Activated CD8-positive, alpha-beta T cell treated with anti-CD3 and anti-CD28 coated beads for 36 hours (primary cell): ENCODE measurements at regions not wholly inside any gene's neighbourhood (a gene's known extent, or its start where the extent isn't known, plus 50 kb on each side); places are given as distances from the start of the nearest gene placed in this dataset.
A peak's percentile ranks its signal among the peaks of the same experiment; 100 is the strongest.

ENCODE experiments used
- ATAC-seq: fragments of 200-7000 bp; cut with Tn5 transposase; one replicate; pipeline ENCODE4 v1.10.0; 2021; ENCODE audit warnings: mild to moderate bottlenecking, moderate library complexity
- CTCF ChIA-PET: fragments of 350-600 bp; sonication (Branson Sonifier 250); formaldehyde crosslinking; loops from one replicate; lab custom pipeline; 2021; ENCODE audit warnings: antibody characterized with exemption; lab: Charles Lee
- POLR2A ChIA-PET: fragments of 350-600 bp; sonication (Branson Sonifier 250); formaldehyde crosslinking; loops from one replicate; lab custom pipeline; 2021; ENCODE audit warnings: antibody characterized with exemption; lab: Charles Lee
- DNase-seq: peaks from one replicate; pipeline ENCODE4 v3.0.0-alpha.2; 2020
- H3K27ac Mint-ChIP-seq: one replicate; pipeline ENCODE4 v1.8.0; 2021; ENCODE audit warnings: mild to moderate bottlenecking, mixed read lengths
- H3K27me3 Mint-ChIP-seq: one replicate; pipeline ENCODE4 v1.8.0; 2021; ENCODE audit warnings: mixed read lengths
- H3K36me3 Mint-ChIP-seq: one replicate; pipeline ENCODE4 v1.8.0; 2021; ENCODE audit warnings: low read depth, mixed read lengths
- H3K4me1 Mint-ChIP-seq: one replicate; pipeline ENCODE4 v1.8.0; 2021; ENCODE audit warnings: low read depth, mixed read lengths
- H3K4me3 Mint-ChIP-seq: one replicate; pipeline ENCODE4 v1.8.0; 2021; ENCODE audit warnings: mild to moderate bottlenecking, moderate library complexity, mixed read lengths
- H3K9me3 Mint-ChIP-seq: one replicate; pipeline ENCODE4 v1.8.0; 2021; ENCODE audit warnings: mixed read lengths
- CTCF ChIP-seq: fragments of 200-600 bp; IDR thresholded peaks from one replicate; pipeline ENCODE4 v1.8.0; 2022; ENCODE audit warnings: antibody characterized with exemption, mild to moderate bottlenecking
- intact Hi-C: fragments of 100-400 bp; cut with micrococcal nuclease; formaldehyde crosslinking; loops from one replicate; pipeline ENCODE4 v1.10.0; 2022

- Mint-ChIP-seq H3K27me3 (no peaks in the 10 kb centered on the region), H3K27ac (no peak overlapping the region), H3K9me3 (no peaks in the 10 kb centered on the region), H3K36me3 (no peaks in the 10 kb centered on the region), H3K4me1 (no peaks in the 10 kb centered on the region), H3K4me3 (no peak overlapping the region)
- no peak for TF ChIP-seq CTCF
- intact Hi-C loops, result no loop called here
- DNase-seq, result no peak
- no peak for ATAC-seq
- CTCF ChIA-PET, result no interaction called here
- POLR2A ChIA-PET, result no interaction called here
Observed at GRCh38 chr2:193966590-193966989, 1690.4 kb upstream of the SLC39A10 start.

DNA sequence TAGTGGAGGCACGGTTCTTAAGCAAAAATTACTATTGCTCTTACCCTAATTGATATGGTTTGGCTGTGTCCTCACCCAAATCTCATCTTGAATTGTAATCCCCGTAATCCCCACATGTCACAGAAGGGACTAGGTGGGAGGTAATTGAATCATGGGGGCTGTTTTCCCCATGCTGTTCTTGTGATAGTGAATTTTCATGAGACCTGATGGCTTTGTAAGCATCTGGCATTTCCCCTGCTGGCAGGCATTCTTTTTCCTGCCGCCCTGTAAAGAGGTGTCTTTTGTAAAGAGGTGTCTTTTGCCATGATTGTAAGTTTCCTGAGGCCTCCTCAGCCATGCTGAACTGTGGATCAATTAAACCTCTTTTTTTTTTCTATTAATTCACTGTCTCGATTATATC is 1691.8 kb upstream of the SLC39A10 start:
- Mint-ChIP-seq H3K27ac (no peak overlapping the region), H3K27me3 (no peaks in the 10 kb centered on the region), H3K36me3 (no peaks in the 10 kb centered on the region), H3K4me3 (no peak overlapping the region), H3K4me1 (no peaks in the 10 kb centered on the region), H3K9me3 (no peaks in the 10 kb centered on the region)
- POLR2A ChIA-PET, result no interaction called here
- intact Hi-C loops, result no loop called here
- no peak for TF ChIP-seq CTCF
- DNase-seq, result no peak
- ATAC-seq, result no peak
- CTCF ChIA-PET, result no interaction called here

GRCh38 chr2:193963472-193964119 is 1693.4 kb upstream of the SLC39A10 start:
- ATAC-seq (peak; percentile 37), DNase-seq (peak; percentile 15)
- H3K9me3 Mint-ChIP-seq, result no peaks in the 10 kb centered on the region
- no peak for TF ChIP-seq CTCF
- no peaks in the 10 kb centered on the region for H3K36me3 Mint-ChIP-seq
- POLR2A ChIA-PET, result no interaction called here
- intact Hi-C loops, result no loop called here
- CTCF ChIA-PET, result no interaction called here
- H3K27me3 Mint-ChIP-seq, result no peaks in the 10 kb centered on the region
- H3K27ac Mint-ChIP-seq, result no peak overlapping the region
- H3K4me1 Mint-ChIP-seq, result no peaks in the 10 kb centered on the region
- no peak overlapping the region for H3K4me3 Mint-ChIP-seq

DNA sequence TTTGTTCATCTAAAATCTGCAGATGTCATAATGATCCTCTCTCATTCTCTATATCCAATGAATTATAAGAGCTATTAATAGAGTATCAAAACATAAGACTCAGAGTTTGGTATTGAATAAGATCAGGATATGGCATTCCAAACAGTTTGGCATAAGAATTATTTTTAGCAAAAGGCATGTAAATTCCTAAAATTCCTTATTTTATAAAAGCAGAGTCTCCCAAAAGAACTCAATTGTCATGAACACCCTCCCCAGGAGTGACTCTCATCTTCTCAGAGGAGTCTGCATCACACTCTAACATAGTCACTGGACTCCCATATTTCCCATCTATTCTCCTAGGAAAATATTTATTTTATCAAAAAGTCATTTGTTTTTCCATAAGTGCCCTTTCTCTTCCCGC is 1710.2 kb upstream of the SLC39A10 start:
- CTCF ChIA-PET, result no interaction called here
- TF ChIP-seq CTCF, result no peak
- intact Hi-C loops, result no loop called here
- ATAC-seq (no peak), DNase-seq (no peak)
- H3K4me1 Mint-ChIP-seq, result no peaks in the 10 kb centered on the region
- H3K36me3 Mint-ChIP-seq, result no peaks in the 10 kb centered on the region
- H3K27ac Mint-ChIP-seq, result no peak overlapping the region
- no peaks in the 10 kb centered on the region for H3K9me3 Mint-ChIP-seq
- POLR2A ChIA-PET, result no interaction called here
- H3K27me3 Mint-ChIP-seq, result no peaks in the 10 kb centered on the region
- H3K4me3 Mint-ChIP-seq, result no peak overlapping the region

- ChIA-PET CTCF (no interaction called here), POLR2A (no interaction called here)
- no peak for ATAC-seq
- no peak for DNase-seq
- Mint-ChIP-seq H3K4me1 (no peaks in the 10 kb centered on the region), H3K27me3 (no peaks in the 10 kb centered on the region), H3K9me3 (no peaks in the 10 kb centered on the region), H3K27ac (no peak overlapping the region), H3K36me3 (no peaks in the 10 kb centered on the region), H3K4me3 (no peak overlapping the region)
- no peak for TF ChIP-seq CTCF
- intact Hi-C loops, result no loop called here
Observed at GRCh38 chr2:193943406-193943960, 1713.5 kb upstream of the SLC39A10 start.
